ENCODE measurements at regions not wholly inside any gene's neighbourhood (a gene's known extent, or its start where the extent isn't known, plus 50 kb on each side); places are given as distances from the start of the nearest gene placed in this dataset.

- Histone ChIP-seq H3K36me3 (ENCODE audit: control insufficient read depth in 2 of 2, extremely low read depth in 1 of 2, insufficient read depth in 2 of 2, low read length in 2 of 2) (no peaks in the 10 kb centered on the region), H3K9ac (replicated peaks; ENCODE audit: extremely low read depth, insufficient read depth, low read length) (no peak overlapping the region), H3K4me3 (replicated peaks in 1 of 3; ENCODE audit: insufficient read depth in 1 of 3, low read depth in 1 of 3, low read length in 3 of 3) (no peak overlapping the region), H3K4me2 (ENCODE audit: insufficient read depth, low read length) (no peak overlapping the region), H3K27ac (ENCODE audit: insufficient read depth, low read depth, low read length) (no peak overlapping the region), H3K27me3 (ENCODE audit: control insufficient read depth in 2 of 2, insufficient read depth in 2 of 2, low read length in 2 of 2) (no peaks in the 10 kb centered on the region), H2AFZ (ENCODE audit: low read depth, low read length) (no peak overlapping the region), H3K79me2 (ENCODE audit: control insufficient read depth, insufficient read depth, low read length) (no peaks in the 10 kb centered on the region), H3K9me3 (replicated peaks; ENCODE audit: control insufficient read depth, insufficient read depth, low read length) (no peaks in the 10 kb centered on the region), H3K9me1 (replicated peaks; ENCODE audit: control insufficient read depth, extremely low read depth, insufficient read depth, low read length) (no peaks in the 10 kb centered on the region), H4K20me1 (replicated peaks; ENCODE audit: control insufficient read depth, extremely low read depth, insufficient read depth, low read length) (no peaks in the 10 kb centered on the region), H3K4me1 (ENCODE audit: control insufficient read depth, extremely low read depth, insufficient read depth, low read length) (peaks cover 9% of the 10 kb centered on the region)
- TF ChIP-seq POLR2A (IDR thresholded peaks at IDR 0.05; ENCODE audit: low read depth, low read length) (no peak), MAX (IDR thresholded peaks at IDR 0.05; ENCODE audit: insufficient read depth, insufficient read length) (no peak), CTCF (IDR thresholded peaks at IDR 0.05; ENCODE audit: extremely low read depth in 1 of 2, insufficient read depth in 1 of 2, low read depth in 1 of 2, low read length in 2 of 2) (no peak), FOS (IDR thresholded peaks at IDR 0.05; ENCODE audit: borderline replicate concordance, insufficient read depth, low read length) (no peak), POLR2AphosphoS5 (IDR thresholded peaks at IDR 0.05; ENCODE audit: insufficient read depth, low read depth, low read length) (no peak), GATA2 (IDR thresholded peaks at IDR 0.05; ENCODE audit: insufficient read depth, insufficient read length, low read depth, low read length) (no peak)
- intact Hi-C loops (cut with micrococcal nuclease), result no loop called here
- no TSS peak for BruUV-seq (replicated peaks)
- POLR2A ChIA-PET, result no interaction called here
- dilution Hi-C loops (cut with MboI; ENCODE audit: extremely low pct_ligation_motif_present, low sequenced_read_pairs), result no loop called here
- DNase-seq (ENCODE audit: low read depth, low spot score), result no peak
- CTCF ChIA-PET, result no interaction called here
- FAIRE-seq, result no peak
Measured at GRCh38 chr6:113411011-113411410, 446.1 kb upstream of the MARCKS start.

Data from endothelial cell of umbilical vein (primary cell).